SU-DHL-6 (cell line): ENCODE measurements at regions not wholly inside any gene's neighbourhood (a gene's known extent, or its start where the extent isn't known, plus 50 kb on each side); places are given as distances from the start of the nearest gene placed in this dataset.

Source experiments
- CTCF ChIP-seq: fragments of 200-600 bp; sonication (generic); IDR thresholded peaks from one replicate; pipeline ENCODE4 v1.5.1; 2017; ENCODE audit warnings: antibody characterized with exemption, mild to moderate bottlenecking, low read length, moderate library complexity; ENCODE audit not compliant: insufficient read depth, poor library complexity, severe bottlenecking
- EZH2phosphoT487 ChIP-seq: fragments of 200-600 bp; sonication (generic), shearing (Covaris generic); conservative IDR thresholded peaks from 2 replicates; pipeline ENCODE4 v1.6.1; 2018; ENCODE audit warnings: mild to moderate bottlenecking, antibody characterized with exemption, low read length, moderate library complexity, mixed read lengths

- TF ChIP-seq CTCF: no peak
- TF ChIP-seq EZH2phosphoT487: no peak
These were observed 78.1 kb upstream of the TNIP3 start for GRCh38 chr4:121242188-121242750.
